ENCODE measurements at regions not wholly inside any gene's neighbourhood (a gene's known extent, or its start where the extent isn't known, plus 50 kb on each side); places are given as distances from the start of the nearest gene placed in this dataset.
"Not testable (repeated sequence)": the region's sequence is repeated elsewhere in the genome, so short reads cannot be mapped to it uniquely, and the experiment has no call there.

- no peak for DNase-seq (ENCODE audit: low spot score)
Measured at GRCh38 chr6:938271-938905, 245.4 kb upstream of the EXOC2 start.

- no peak for DNase-seq (ENCODE audit: low spot score)
Measured at GRCh38 chr6:935582-935981, 242.6 kb upstream of the EXOC2 start.

GRCh38 chr6:934686-935085 is 241.7 kb upstream of the EXOC2 start:
- no peak for DNase-seq (ENCODE audit: low spot score)

GRCh38 chr6:931919-932318 is 239.0 kb upstream of the EXOC2 start:
- DNase-seq (ENCODE audit: low spot score) = not testable (repeated sequence)

GRCh38 chr6:927157-927556 is 234.2 kb upstream of the EXOC2 start:
- no peak for DNase-seq (ENCODE audit: low spot score)

GRCh38 chr6:925656-926213 is 232.8 kb upstream of the EXOC2 start:
- no peak for DNase-seq (ENCODE audit: low spot score)

- no peak for DNase-seq (ENCODE audit: low spot score)
Measured at GRCh38 chr6:924661-925060, 231.7 kb upstream of the EXOC2 start.

GRCh38 chr6:921400-921799 is 228.5 kb upstream of the EXOC2 start:
- DNase-seq (ENCODE audit: low spot score) = no peak

GRCh38 chr6:920512-920911 is 227.6 kb upstream of the EXOC2 start:
- no peak for DNase-seq (ENCODE audit: low spot score)

- DNase-seq (ENCODE audit: low spot score) = no peak
Measured at GRCh38 chr6:919500-919899, 226.6 kb upstream of the EXOC2 start.

GRCh38 chr6:917939-918338 is 225.0 kb upstream of the EXOC2 start:
- no peak for DNase-seq (ENCODE audit: low spot score)

GRCh38 chr6:917296-917695 is 224.4 kb upstream of the EXOC2 start:
- no peak for DNase-seq (ENCODE audit: low spot score)

GRCh38 chr6:916131-916530 is 223.2 kb upstream of the EXOC2 start:
- no peak for DNase-seq (ENCODE audit: low spot score)

GRCh38 chr6:912871-913835 is 220.2 kb upstream of the EXOC2 start:
- peak; percentile 73 for DNase-seq (ENCODE audit: low spot score)

GRCh38 chr6:907928-908327 is 215.0 kb upstream of the EXOC2 start:
- DNase-seq (ENCODE audit: low spot score) = no peak

- DNase-seq (ENCODE audit: low spot score) = no peak
Measured at GRCh38 chr6:906920-907319, 214.0 kb upstream of the EXOC2 start.

GRCh38 chr6:905556-905955 is 212.6 kb upstream of the EXOC2 start:
- no peak for DNase-seq (ENCODE audit: low spot score)

GRCh38 chr6:904994-905393 is 212.1 kb upstream of the EXOC2 start:
- no peak for DNase-seq (ENCODE audit: low spot score)

GRCh38 chr6:903761-904160 is 210.8 kb upstream of the EXOC2 start:
- peak; percentile 76 for DNase-seq (ENCODE audit: low spot score)

- peak; percentile 26 for DNase-seq (ENCODE audit: low spot score)
Measured at GRCh38 chr6:901696-902460, 208.9 kb upstream of the EXOC2 start.

- DNase-seq (ENCODE audit: low spot score) = peak; percentile 32
Measured at GRCh38 chr6:900716-901605, 208.0 kb upstream of the EXOC2 start.

All from AG08396 (cell line).